ENCODE measurements at regions not wholly inside any gene's neighbourhood (a gene's known extent, or its start where the extent isn't known, plus 50 kb on each side); places are given as distances from the start of the nearest gene placed in this dataset.
"Not testable (repeated sequence)": the region's sequence is repeated elsewhere in the genome, so short reads cannot be mapped to it uniquely, and the experiment has no call there.

GRCh38 chr1:10920063-10920626, 92.3 kb upstream of the TARDBP start:
- no peak for TF ChIP-seq CTCF (IDR thresholded peaks at IDR 0.05)
- no peak overlapping the region for H3K4me3 ChIP-seq
- no peak overlapping the region for H3K27ac ChIP-seq
- no peak for DNase-seq (ENCODE audit: low spot score)

GRCh38 chr1:10922315-10923060, 90.0 kb upstream of the TARDBP start:
- not testable (repeated sequence) for DNase-seq (ENCODE audit: low spot score); H3K4me3 ChIP-seq; H3K27ac ChIP-seq

GRCh38 chr1:10924030-10924429, 88.4 kb upstream of the TARDBP start:
- no peak overlapping the region for H3K4me3 ChIP-seq
- H3K27ac ChIP-seq: no peak overlapping the region
- DNase-seq (ENCODE audit: low spot score): no peak
- TF ChIP-seq CTCF (IDR thresholded peaks at IDR 0.05): no peak

- no peak for TF ChIP-seq CTCF (IDR thresholded peaks at IDR 0.05)
- DNase-seq (ENCODE audit: low spot score): no peak
These were observed 83.8 kb upstream of the TARDBP start for GRCh38 chr1:10928654-10929053.

GRCh38 chr1:10932088-10932487, 80.4 kb upstream of the TARDBP start:
- no peak overlapping the region for H3K4me3 ChIP-seq
- no peak for DNase-seq (ENCODE audit: low spot score)
- no peak overlapping the region for H3K27ac ChIP-seq
- no peak for TF ChIP-seq CTCF (IDR thresholded peaks at IDR 0.05)

More at GRCh38 chr1:10928654-10929053, 83.8 kb upstream of the TARDBP start:
- Histone ChIP-seq H3K4me3 (no peak overlapping the region), H3K27ac (no peak overlapping the region)

- Histone ChIP-seq H3K27ac (no peak overlapping the region), H3K4me3 (no peak overlapping the region)
- no peak for DNase-seq (ENCODE audit: low spot score)
- TF ChIP-seq CTCF (IDR thresholded peaks at IDR 0.05): no peak
These were observed 78.2 kb upstream of the TARDBP start for GRCh38 chr1:10934150-10934818.

GRCh38 chr1:10935246-10935645, 77.2 kb upstream of the TARDBP start:
- Histone ChIP-seq H3K27ac (no peak overlapping the region), H3K4me3 (no peak overlapping the region)
- no peak for TF ChIP-seq CTCF (IDR thresholded peaks at IDR 0.05)
- DNase-seq (ENCODE audit: low spot score): no peak
